Embryonic facial prominence (tissue), 1 donor: ENCODE measurements at regions not wholly inside any gene's neighbourhood (a gene's known extent, or its start where the extent isn't known, plus 50 kb on each side); places are given as distances from the start of the nearest gene placed in this dataset.

ENCODE experiments used
- DNase-seq: peaks from one replicate; pipeline ENCODE4 v3.0.0-alpha.2; 2016; ENCODE audit errors: extremely low spot score

GRCh38 chr6:91480402-91480801 lies 893.5 kb upstream of the MAP3K7 start:
- DNase-seq: no peak

- DNase-seq: no peak
These were observed 890.8 kb upstream of the MAP3K7 start for GRCh38 chr6:91477688-91478087.

- no peak for DNase-seq
These were observed 889.1 kb upstream of the MAP3K7 start for GRCh38 chr6:91476000-91476399.

GRCh38 chr6:91465393-91465792 lies 878.5 kb upstream of the MAP3K7 start:
- no peak for DNase-seq

- no peak for DNase-seq
These were observed 877.8 kb upstream of the MAP3K7 start for GRCh38 chr6:91464718-91465117.

- DNase-seq: no peak
These were observed 877.3 kb upstream of the MAP3K7 start for GRCh38 chr6:91464201-91464600.

- DNase-seq: no peak
These were observed 875.4 kb upstream of the MAP3K7 start for GRCh38 chr6:91462241-91462640.

GRCh38 chr6:91453224-91453878 lies 866.5 kb upstream of the MAP3K7 start:
- DNase-seq: no peak

- no peak for DNase-seq
These were observed 862.7 kb upstream of the MAP3K7 start for GRCh38 chr6:91449539-91449938.

GRCh38 chr6:91447530-91448254 lies 860.8 kb upstream of the MAP3K7 start:
- DNase-seq: no peak

GRCh38 chr6:91447081-91447480 lies 860.2 kb upstream of the MAP3K7 start:
- DNase-seq: no peak

- DNase-seq: no peak
These were observed 856.5 kb upstream of the MAP3K7 start for GRCh38 chr6:91443405-91443804.

- no peak for DNase-seq
These were observed 855.5 kb upstream of the MAP3K7 start for GRCh38 chr6:91442342-91442741.

- DNase-seq: no peak
These were observed 851.7 kb upstream of the MAP3K7 start for GRCh38 chr6:91438570-91438969.

- DNase-seq: no peak
These were observed 850.5 kb upstream of the MAP3K7 start for GRCh38 chr6:91437315-91437729.

- no peak for DNase-seq
These were observed 849.6 kb upstream of the MAP3K7 start for GRCh38 chr6:91436448-91436847.

- DNase-seq: no peak
These were observed 848.8 kb upstream of the MAP3K7 start for GRCh38 chr6:91435630-91436029.

- no peak for DNase-seq
These were observed 847.7 kb upstream of the MAP3K7 start for GRCh38 chr6:91434576-91434975.

GRCh38 chr6:91433660-91434534 lies 847.0 kb upstream of the MAP3K7 start:
- no peak for DNase-seq

- DNase-seq: no peak
These were observed 842.2 kb upstream of the MAP3K7 start for GRCh38 chr6:91428953-91429560.

GRCh38 chr6:91428296-91428695 lies 841.4 kb upstream of the MAP3K7 start:
- no peak for DNase-seq

GRCh38 chr6:91420243-91420642 lies 833.4 kb upstream of the MAP3K7 start:
- DNase-seq: no peak
